Gastroesophageal sphincter (tissue), 3 donors: ENCODE measurements at regions not wholly inside any gene's neighbourhood (a gene's known extent, or its start where the extent isn't known, plus 50 kb on each side); places are given as distances from the start of the nearest gene placed in this dataset.

Experiments
- EP300 ChIP-seq: sonication (generic); formaldehyde crosslinking; IDR thresholded peaks from one replicate; pipeline ENCODE4 v1.6.1; 2017; ENCODE audit warnings: antibody characterized with exemption, mild to moderate bottlenecking
- POLR2A ChIP-seq, 2 donors: fragments of 450-650 bp; IDR thresholded peaks; one replicate each; pipeline ENCODE4 v1.6.1; 2017; ENCODE audit warnings: antibody characterized with exemption in 2 of 2, mild to moderate bottlenecking in 2 of 2, moderate library complexity in 1 of 2
- POLR2AphosphoS5 ChIP-seq: sonication (generic); formaldehyde crosslinking; IDR thresholded peaks from one replicate; pipeline ENCODE4 v1.6.1; 2017; ENCODE audit warnings: antibody characterized with exemption
- TF ChIP-seq, protein P1 (sequence below), 4 experiments: fragments of 200-600 bp in 2 of 4; fragments of 450-650 bp in 2 of 4; sonication (generic) in 1 of 4; IDR thresholded peaks; one replicate each; pipeline ENCODE4 v1.5.1; 2017 to 2019; ENCODE audit warnings: antibody characterized with exemption in 4 of 4, mild to moderate bottlenecking in 2 of 4, moderate library complexity in 2 of 4

DNA sequence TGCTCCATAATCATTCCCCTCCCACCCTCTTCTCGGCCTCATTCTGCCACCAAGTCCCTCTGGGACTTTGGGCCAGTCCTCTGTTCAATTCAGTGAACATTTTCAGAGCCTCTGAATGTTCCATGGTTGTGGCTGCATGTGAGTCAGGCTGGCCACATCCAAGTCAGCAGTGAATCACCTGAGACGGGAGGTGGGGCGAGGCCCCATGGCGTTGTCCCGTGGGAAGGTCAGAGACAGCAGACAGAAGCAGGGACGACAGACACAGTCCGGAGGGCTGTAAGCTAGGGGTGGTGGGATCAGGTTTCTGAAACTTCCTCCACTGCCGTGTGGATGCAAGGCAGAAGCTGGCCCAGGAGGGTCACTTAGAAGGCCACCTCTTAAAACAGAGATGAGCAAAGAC is 324.8 kb downstream of the MN1 start:
- no peak for TF ChIP-seq EP300
- TF ChIP-seq POLR2A (IDR thresholded peaks at IDR 0.05), result no peak
- TF ChIP-seq, protein P1, sequence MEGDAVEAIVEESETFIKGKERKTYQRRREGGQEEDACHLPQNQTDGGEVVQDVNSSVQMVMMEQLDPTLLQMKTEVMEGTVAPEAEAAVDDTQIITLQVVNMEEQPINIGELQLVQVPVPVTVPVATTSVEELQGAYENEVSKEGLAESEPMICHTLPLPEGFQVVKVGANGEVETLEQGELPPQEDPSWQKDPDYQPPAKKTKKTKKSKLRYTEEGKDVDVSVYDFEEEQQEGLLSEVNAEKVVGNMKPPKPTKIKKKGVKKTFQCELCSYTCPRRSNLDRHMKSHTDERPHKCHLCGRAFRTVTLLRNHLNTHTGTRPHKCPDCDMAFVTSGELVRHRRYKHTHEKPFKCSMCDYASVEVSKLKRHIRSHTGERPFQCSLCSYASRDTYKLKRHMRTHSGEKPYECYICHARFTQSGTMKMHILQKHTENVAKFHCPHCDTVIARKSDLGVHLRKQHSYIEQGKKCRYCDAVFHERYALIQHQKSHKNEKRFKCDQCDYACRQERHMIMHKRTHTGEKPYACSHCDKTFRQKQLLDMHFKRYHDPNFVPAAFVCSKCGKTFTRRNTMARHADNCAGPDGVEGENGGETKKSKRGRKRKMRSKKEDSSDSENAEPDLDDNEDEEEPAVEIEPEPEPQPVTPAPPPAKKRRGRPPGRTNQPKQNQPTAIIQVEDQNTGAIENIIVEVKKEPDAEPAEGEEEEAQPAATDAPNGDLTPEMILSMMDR (IDR thresholded peaks at IDR 0.05), result no peak
- TF ChIP-seq POLR2AphosphoS5, result no peak
